Lower lobe of right lung (tissue), 2 donors: ENCODE measurements at regions not wholly inside any gene's neighbourhood (a gene's known extent, or its start where the extent isn't known, plus 50 kb on each side); places are given as distances from the start of the nearest gene placed in this dataset.

ENCODE experiments used
- ATAC-seq, 2 donors: fragments of 200-7000 bp; cut with Tn5 transposase; one replicate each; pipeline ENCODE4 v1.9.1; 2020 to 2022; ENCODE audit warnings: mild to moderate bottlenecking in 2 of 2, moderate library complexity in 2 of 2
- DNase-seq: peaks from one replicate; pipeline ENCODE4 v3.0.0-alpha.2; 2020
- H3K27ac ChIP-seq: fragments of 200-600 bp; one replicate; pipeline ENCODE4 v1.8.0; 2022
- H3K27me3 ChIP-seq: fragments of 200-600 bp; one replicate; pipeline ENCODE4 v1.8.0; 2022; ENCODE audit warnings: low read depth
- H3K36me3 ChIP-seq: fragments of 200-600 bp; one replicate; pipeline ENCODE4 v1.8.0; 2022; ENCODE audit warnings: mild to moderate bottlenecking
- H3K4me1 ChIP-seq: fragments of 200-600 bp; one replicate; pipeline ENCODE4 v1.8.0; 2022
- H3K4me3 ChIP-seq: fragments of 200-600 bp; one replicate; pipeline ENCODE4 v1.8.0; 2022; ENCODE audit warnings: mild to moderate bottlenecking
- H3K9me3 ChIP-seq: fragments of 200-600 bp; one replicate; pipeline ENCODE4 v1.8.0; 2022
- intact Hi-C: fragments of 100-400 bp; cut with DNase I; formaldehyde crosslinking; loops from one replicate; pipeline ENCODE4 v1.11.0; 2022
- TF ChIP-seq, protein P1 (sequence below): fragments of 200-600 bp; IDR thresholded peaks from one replicate; pipeline ENCODE4 v1.8.0; 2022; ENCODE audit warnings: antibody characterized with exemption, mild to moderate bottlenecking
- donor health status: DM: no; HTN: yes; CAD: no; lungs with severe emphysema.

- intact Hi-C loops, result no loop called here
- Histone ChIP-seq H3K4me1 (no peaks in the 10 kb centered on the region), H3K27ac (no peak overlapping the region), H3K36me3 (no peaks in the 10 kb centered on the region), H3K9me3 (peaks cover 12% of the 10 kb centered on the region), H3K27me3 (no peaks in the 10 kb centered on the region), H3K4me3 (no peak overlapping the region)
- no peak for ATAC-seq
- TF ChIP-seq, protein P1, sequence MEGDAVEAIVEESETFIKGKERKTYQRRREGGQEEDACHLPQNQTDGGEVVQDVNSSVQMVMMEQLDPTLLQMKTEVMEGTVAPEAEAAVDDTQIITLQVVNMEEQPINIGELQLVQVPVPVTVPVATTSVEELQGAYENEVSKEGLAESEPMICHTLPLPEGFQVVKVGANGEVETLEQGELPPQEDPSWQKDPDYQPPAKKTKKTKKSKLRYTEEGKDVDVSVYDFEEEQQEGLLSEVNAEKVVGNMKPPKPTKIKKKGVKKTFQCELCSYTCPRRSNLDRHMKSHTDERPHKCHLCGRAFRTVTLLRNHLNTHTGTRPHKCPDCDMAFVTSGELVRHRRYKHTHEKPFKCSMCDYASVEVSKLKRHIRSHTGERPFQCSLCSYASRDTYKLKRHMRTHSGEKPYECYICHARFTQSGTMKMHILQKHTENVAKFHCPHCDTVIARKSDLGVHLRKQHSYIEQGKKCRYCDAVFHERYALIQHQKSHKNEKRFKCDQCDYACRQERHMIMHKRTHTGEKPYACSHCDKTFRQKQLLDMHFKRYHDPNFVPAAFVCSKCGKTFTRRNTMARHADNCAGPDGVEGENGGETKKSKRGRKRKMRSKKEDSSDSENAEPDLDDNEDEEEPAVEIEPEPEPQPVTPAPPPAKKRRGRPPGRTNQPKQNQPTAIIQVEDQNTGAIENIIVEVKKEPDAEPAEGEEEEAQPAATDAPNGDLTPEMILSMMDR, result no peak
- DNase-seq, result no peak
These were observed 340.7 kb downstream of the GALC start for GRCh38 chr14:87652278-87652677.

GRCh38 chr14:87644689-87645088 is 348.3 kb downstream of the GALC start:
- Histone ChIP-seq H3K9me3 (peaks cover 8% of the 10 kb centered on the region), H3K4me1 (no peaks in the 10 kb centered on the region), H3K27ac (no peak overlapping the region), H3K4me3 (no peak overlapping the region), H3K27me3 (no peaks in the 10 kb centered on the region), H3K36me3 (no peaks in the 10 kb centered on the region)
- intact Hi-C loops, result no loop called here
- ATAC-seq (no peak), DNase-seq (no peak)
- TF ChIP-seq, protein P1, result no peak

- ATAC-seq (no peak), DNase-seq (no peak)
- intact Hi-C loops, result no loop called here
These were observed 350.0 kb downstream of the GALC start for GRCh38 chr14:87643005-87643404.

GRCh38 chr14:87640553-87640952 is 352.4 kb downstream of the GALC start:
- ATAC-seq (no peak), DNase-seq (no peak)
- Histone ChIP-seq H3K9me3 (no peaks in the 10 kb centered on the region), H3K36me3 (no peaks in the 10 kb centered on the region), H3K4me1 (no peaks in the 10 kb centered on the region), H3K4me3 (no peak overlapping the region), H3K27ac (no peak overlapping the region), H3K27me3 (no peaks in the 10 kb centered on the region)
- intact Hi-C loops, result no loop called here
- TF ChIP-seq, protein P1, result no peak

More at GRCh38 chr14:87643005-87643404, 350.0 kb downstream of the GALC start:
- Histone ChIP-seq H3K4me1 (no peaks in the 10 kb centered on the region), H3K4me3 (no peak overlapping the region), H3K9me3 (no peaks in the 10 kb centered on the region), H3K36me3 (no peaks in the 10 kb centered on the region), H3K27me3 (no peaks in the 10 kb centered on the region), H3K27ac (no peak overlapping the region)
- TF ChIP-seq, protein P1, result no peak

- no peak for ATAC-seq
- intact Hi-C loops, result no loop called here
These were observed 354.8 kb downstream of the GALC start for GRCh38 chr14:87638196-87638595.

More at GRCh38 chr14:87638196-87638595, 354.8 kb downstream of the GALC start:
- Histone ChIP-seq H3K36me3 (no peaks in the 10 kb centered on the region), H3K27me3 (no peaks in the 10 kb centered on the region), H3K27ac (no peak overlapping the region), H3K4me3 (no peak overlapping the region), H3K9me3 (no peaks in the 10 kb centered on the region), H3K4me1 (no peaks in the 10 kb centered on the region)
- TF ChIP-seq, protein P1, result no peak
- no peak for DNase-seq
